ENCODE measurements at regions not wholly inside any gene's neighbourhood (a gene's known extent, or its start where the extent isn't known, plus 50 kb on each side); places are given as distances from the start of the nearest gene placed in this dataset.

DNA sequence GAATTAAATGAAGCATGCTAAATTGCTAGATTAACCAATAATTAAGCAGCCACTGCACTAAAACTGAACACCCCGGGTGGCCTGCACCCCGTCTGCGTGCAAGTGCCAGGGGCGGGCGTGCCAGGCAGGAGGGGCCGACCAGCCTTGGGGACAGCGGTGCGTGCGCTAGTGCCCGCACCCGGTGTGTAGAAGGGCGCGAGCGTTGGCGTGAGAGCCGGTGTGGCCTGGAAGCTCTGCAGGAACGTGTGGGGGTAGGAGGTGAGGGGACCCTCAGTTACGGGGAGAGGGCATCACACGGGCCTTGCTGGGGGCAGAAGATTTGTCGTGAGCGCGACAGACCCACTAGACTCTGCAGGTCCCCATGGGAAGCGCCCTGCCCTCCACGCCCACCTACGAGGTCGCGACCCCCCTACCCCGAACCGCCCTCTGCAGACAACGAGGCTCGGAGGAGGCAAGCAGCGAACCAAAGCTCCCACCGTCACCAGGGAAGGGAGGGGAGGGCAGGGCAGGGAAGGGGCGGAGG lies 105.8 kb downstream of the FAM53A start:
- H3K9me3 ChIP-seq (ENCODE audit: low read length): no peaks in the 10 kb centered on the region
- no peaks in the 10 kb centered on the region for H3K79me2 ChIP-seq (ENCODE audit: low read length)
- no peak overlapping the region for H2AFZ ChIP-seq (ENCODE audit: low read length)
- TF ChIP-seq EZH2phosphoT487 (IDR thresholded peaks at IDR 0.05; ENCODE audit: borderline replicate concordance, low read length) (no peak), EZH2 (IDR thresholded peaks at IDR 0.05; ENCODE audit: low read length, unreplicated experiment) (no peak)
- H3K27me3 ChIP-seq (ENCODE audit: low read length): no peaks in the 10 kb centered on the region
- H4K20me1 ChIP-seq (ENCODE audit: low read length): no peaks in the 10 kb centered on the region
- CTCF ChIA-PET: no interaction called here
- no peak overlapping the region for H3K27ac ChIP-seq (ENCODE audit: low read length)
- no peak overlapping the region for H3K9ac ChIP-seq (ENCODE audit: low read length)
- POLR2A ChIA-PET (ENCODE audit: unreplicated experiment): no interaction called here
- no peaks in the 10 kb centered on the region for H3F3A ChIP-seq (ENCODE audit: low read length, unreplicated experiment)
- H3K4me3 ChIP-seq (ENCODE audit: low read length): no peak overlapping the region
- 0 out of 2 replicates have a peak, but pooled peaks cover 3% of the 10 kb centered on the region for H3K4me1 ChIP-seq (ENCODE audit: insufficient read depth, low read length)
- no peak overlapping the region for H3K4me2 ChIP-seq (ENCODE audit: low read length)
- BruUV-seq (replicated peaks): no TSS peak
- ATAC-seq (no peak), DNase-seq (no peak)
- intact Hi-C loops (cut with micrococcal nuclease): no loop called here
- no peaks in the 10 kb centered on the region for H3K9me2 ChIP-seq (replicated peaks; ENCODE audit: low read length)
- H3K36me3 ChIP-seq (ENCODE audit: low read depth, low read length): no peaks in the 10 kb centered on the region

DNA sequence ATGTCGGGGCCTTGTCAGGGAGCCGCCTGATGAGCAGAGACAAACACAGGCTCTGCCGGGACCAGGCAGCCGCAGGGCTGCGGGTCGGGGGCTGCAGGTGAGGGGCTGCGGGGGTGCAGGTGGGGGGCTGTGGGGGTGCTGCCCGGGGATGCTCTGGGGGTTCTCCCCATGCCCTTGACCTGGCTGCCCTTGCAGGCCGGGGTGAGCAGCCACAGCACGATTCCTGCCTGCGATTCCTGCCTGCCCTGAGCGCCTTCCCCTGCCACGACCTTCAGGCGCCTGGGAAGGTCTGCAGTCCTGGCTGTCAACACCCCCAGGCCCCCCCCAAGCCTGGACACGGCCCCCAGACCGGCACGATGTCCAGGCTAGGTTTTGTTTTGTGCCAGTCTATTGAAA lies 106.3 kb downstream of the FAM53A start:
- no peak for ATAC-seq
- H2AFZ ChIP-seq (ENCODE audit: low read length): no peak overlapping the region
- CTCF ChIA-PET: no interaction called here
- no peaks in the 10 kb centered on the region for H3K9me2 ChIP-seq (replicated peaks; ENCODE audit: low read length)
- no peaks in the 10 kb centered on the region for H3K27me3 ChIP-seq (ENCODE audit: low read length)
- POLR2A ChIA-PET (ENCODE audit: unreplicated experiment): no interaction called here
- intact Hi-C loops (cut with micrococcal nuclease): no loop called here
- no peak overlapping the region for H3K4me3 ChIP-seq (ENCODE audit: low read length)
- no peak for DNase-seq
- BruUV-seq (replicated peaks): no TSS peak
- H4K20me1 ChIP-seq (ENCODE audit: low read length): no peaks in the 10 kb centered on the region
- H3K79me2 ChIP-seq (ENCODE audit: low read length): no peaks in the 10 kb centered on the region
- H3K27ac ChIP-seq (ENCODE audit: low read length): no peak overlapping the region
- no peak overlapping the region for H3K4me2 ChIP-seq (ENCODE audit: low read length)
- no peaks in the 10 kb centered on the region for H3K36me3 ChIP-seq (ENCODE audit: low read depth, low read length)
- no peaks in the 10 kb centered on the region for H3K9me3 ChIP-seq (ENCODE audit: low read length)
- H3K9ac ChIP-seq (ENCODE audit: low read length): no peak overlapping the region
- 0 out of 2 replicates have a peak, but pooled peaks cover 3% of the 10 kb centered on the region for H3K4me1 ChIP-seq (ENCODE audit: insufficient read depth, low read length)
- H3F3A ChIP-seq (ENCODE audit: low read length, unreplicated experiment): no peaks in the 10 kb centered on the region
- TF ChIP-seq, protein P1, sequence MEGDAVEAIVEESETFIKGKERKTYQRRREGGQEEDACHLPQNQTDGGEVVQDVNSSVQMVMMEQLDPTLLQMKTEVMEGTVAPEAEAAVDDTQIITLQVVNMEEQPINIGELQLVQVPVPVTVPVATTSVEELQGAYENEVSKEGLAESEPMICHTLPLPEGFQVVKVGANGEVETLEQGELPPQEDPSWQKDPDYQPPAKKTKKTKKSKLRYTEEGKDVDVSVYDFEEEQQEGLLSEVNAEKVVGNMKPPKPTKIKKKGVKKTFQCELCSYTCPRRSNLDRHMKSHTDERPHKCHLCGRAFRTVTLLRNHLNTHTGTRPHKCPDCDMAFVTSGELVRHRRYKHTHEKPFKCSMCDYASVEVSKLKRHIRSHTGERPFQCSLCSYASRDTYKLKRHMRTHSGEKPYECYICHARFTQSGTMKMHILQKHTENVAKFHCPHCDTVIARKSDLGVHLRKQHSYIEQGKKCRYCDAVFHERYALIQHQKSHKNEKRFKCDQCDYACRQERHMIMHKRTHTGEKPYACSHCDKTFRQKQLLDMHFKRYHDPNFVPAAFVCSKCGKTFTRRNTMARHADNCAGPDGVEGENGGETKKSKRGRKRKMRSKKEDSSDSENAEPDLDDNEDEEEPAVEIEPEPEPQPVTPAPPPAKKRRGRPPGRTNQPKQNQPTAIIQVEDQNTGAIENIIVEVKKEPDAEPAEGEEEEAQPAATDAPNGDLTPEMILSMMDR (conservative IDR thresholded peaks at IDR 0.05; ENCODE audit: low read depth, low read length): no peak
- TF ChIP-seq EZH2phosphoT487 (IDR thresholded peaks at IDR 0.05; ENCODE audit: borderline replicate concordance, low read length): no peak
- no peak for TF ChIP-seq EZH2 (IDR thresholded peaks at IDR 0.05; ENCODE audit: low read length, unreplicated experiment)

DNA sequence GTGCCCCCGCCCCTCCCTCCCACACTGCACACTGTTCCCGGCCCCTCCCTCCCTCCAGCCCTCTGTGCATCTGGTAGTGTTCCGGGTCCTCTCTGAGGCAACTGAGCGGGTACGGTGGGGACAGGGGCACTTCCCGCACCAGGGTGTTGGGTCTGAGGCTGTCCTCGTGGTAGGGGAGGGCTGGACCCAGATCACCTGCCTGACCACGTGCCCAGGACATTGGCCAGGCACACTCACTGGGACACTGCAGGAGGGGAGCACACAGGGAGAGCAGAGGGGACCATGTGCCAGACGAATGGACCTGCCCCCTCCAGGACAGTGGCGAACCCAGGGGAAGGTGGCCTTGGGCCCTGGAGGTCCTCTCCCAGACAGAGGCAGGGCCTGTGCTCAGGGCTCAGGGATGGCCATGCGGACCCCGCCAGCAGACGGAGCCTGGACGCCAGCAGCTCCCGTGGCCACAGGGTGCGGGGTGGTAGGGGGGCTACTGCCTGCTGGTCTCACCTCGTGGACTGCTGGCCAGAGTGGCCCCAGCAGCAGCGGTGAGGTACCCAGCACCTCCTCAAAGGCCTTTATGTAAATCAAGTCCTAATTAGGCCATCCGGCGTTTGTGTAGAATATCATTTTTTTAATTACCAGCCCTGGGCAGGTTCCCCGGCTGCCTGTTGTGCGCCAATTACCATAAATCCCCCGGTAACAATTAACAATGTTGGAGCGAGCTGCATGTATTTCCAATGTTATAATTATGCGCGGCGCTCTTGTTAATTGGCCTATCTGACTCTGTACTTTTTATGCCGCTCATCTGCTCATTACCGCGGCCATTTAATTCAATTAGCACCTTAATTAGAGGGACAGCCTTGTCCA lies 106.9 kb downstream of the FAM53A start:
- Histone ChIP-seq H3F3A (ENCODE audit: low read length, unreplicated experiment) (no peaks in the 10 kb centered on the region), H3K36me3 (ENCODE audit: low read depth, low read length) (no peaks in the 10 kb centered on the region), H3K9ac (ENCODE audit: low read length) (no peak overlapping the region), H4K20me1 (ENCODE audit: low read length) (no peaks in the 10 kb centered on the region), H3K9me3 (ENCODE audit: low read length) (no peaks in the 10 kb centered on the region), H3K9me2 (replicated peaks; ENCODE audit: low read length) (no peaks in the 10 kb centered on the region), H2AFZ (ENCODE audit: low read length) (no peak overlapping the region), H3K27me3 (ENCODE audit: low read length) (no peaks in the 10 kb centered on the region), H3K27ac (ENCODE audit: low read length) (no peak overlapping the region), H3K4me2 (ENCODE audit: low read length) (no peak overlapping the region), H3K4me1 (ENCODE audit: insufficient read depth, low read length) (0 out of 2 replicates have a peak, but pooled peaks cover 3% of the 10 kb centered on the region), H3K4me3 (ENCODE audit: low read length) (no peak overlapping the region), H3K79me2 (ENCODE audit: low read length) (no peaks in the 10 kb centered on the region)
- ChIA-PET POLR2A (ENCODE audit: unreplicated experiment) (no interaction called here), CTCF (no interaction called here)
- DNase-seq (no peak), ATAC-seq (no peak)
- no TSS peak for BruUV-seq (replicated peaks)
- intact Hi-C loops (cut with micrococcal nuclease): no loop called here
- no peak for TF ChIP-seq EZH2 (IDR thresholded peaks at IDR 0.05; ENCODE audit: low read length, unreplicated experiment)
- TF ChIP-seq, protein P1 (conservative IDR thresholded peaks at IDR 0.05; ENCODE audit: low read depth, low read length): no peak
- TF ChIP-seq EZH2phosphoT487 (IDR thresholded peaks at IDR 0.05; ENCODE audit: borderline replicate concordance, low read length): no peak

Measured in PC-3 (cell line).